NCI-H82 treated with DMSO at 0.1 percent for 48 hours (cell line): ENCODE measurements at regions not wholly inside any gene's neighbourhood (a gene's known extent, or its start where the extent isn't known, plus 50 kb on each side); places are given as distances from the start of the nearest gene placed in this dataset.
"Not testable (repeated sequence)": the region's sequence is repeated elsewhere in the genome, so short reads cannot be mapped to it uniquely, and the experiment has no call there.

ENCODE experiments used
- DNase-seq: peaks from one replicate; lab custom pipeline; 2025; ENCODE audit not compliant: unreplicated experiment; lab: John Stamatoyannopoulos, UW

- DNase-seq = no peak
Measured at GRCh38 chr4:106869551-106869950, 166.6 kb downstream of the DKK2 start.

GRCh38 chr4:106868381-106869035 lies 167.6 kb downstream of the DKK2 start:
- no peak for DNase-seq

GRCh38 chr4:106864231-106864630 lies 171.9 kb downstream of the DKK2 start:
- DNase-seq = no peak

GRCh38 chr4:106854569-106855351 lies 181.4 kb downstream of the DKK2 start:
- DNase-seq = no peak

GRCh38 chr4:106852426-106852825 lies 183.7 kb downstream of the DKK2 start:
- DNase-seq = no peak

- no peak for DNase-seq
Measured at GRCh38 chr4:106851726-106852125, 184.4 kb downstream of the DKK2 start.

- no peak for DNase-seq
Measured at GRCh38 chr4:106850691-106851090, 185.4 kb downstream of the DKK2 start.

- no peak for DNase-seq
Measured at GRCh38 chr4:106835919-106836318, 200.2 kb downstream of the DKK2 start.

- DNase-seq = no peak
Measured at GRCh38 chr4:106830879-106831278, 205.2 kb downstream of the DKK2 start.

GRCh38 chr4:106818764-106819163 lies 217.3 kb downstream of the DKK2 start:
- DNase-seq = no peak

GRCh38 chr4:106816496-106816895 lies 219.6 kb downstream of the DKK2 start:
- DNase-seq = no peak

- no peak for DNase-seq
Measured at GRCh38 chr4:106810122-106810521, 226.0 kb downstream of the DKK2 start.

- DNase-seq = no peak
Measured at GRCh38 chr4:106809076-106809475, 227.0 kb downstream of the DKK2 start.

- no peak for DNase-seq
Measured at GRCh38 chr4:106806158-106806797, 229.8 kb downstream of the DKK2 start.

GRCh38 chr4:106803083-106803482 lies 233.0 kb downstream of the DKK2 start:
- DNase-seq = no peak

- no peak for DNase-seq
Measured at GRCh38 chr4:106801386-106801785, 234.7 kb downstream of the DKK2 start.

- DNase-seq = no peak
Measured at GRCh38 chr4:106796876-106797275, 239.2 kb downstream of the DKK2 start.

- no peak for DNase-seq
Measured at GRCh38 chr4:106795326-106795725, 240.8 kb downstream of the DKK2 start.

- no peak for DNase-seq
Measured at GRCh38 chr4:106793933-106794332, 242.2 kb downstream of the DKK2 start.

- DNase-seq = no peak
Measured at GRCh38 chr4:106775636-106776035, 260.5 kb downstream of the DKK2 start.

GRCh38 chr4:106774055-106774454 lies 262.1 kb downstream of the DKK2 start:
- not testable (repeated sequence) for DNase-seq
